ENCODE measurements at regions not wholly inside any gene's neighbourhood (a gene's known extent, or its start where the extent isn't known, plus 50 kb on each side); places are given as distances from the start of the nearest gene placed in this dataset.
"Not testable (repeated sequence)": the region's sequence is repeated elsewhere in the genome, so short reads cannot be mapped to it uniquely, and the experiment has no call there.

- TF ChIP-seq SMC3 (conservative IDR thresholded peaks at IDR 0.05; ENCODE audit: poor library complexity); CTCF (IDR thresholded peaks at IDR 0.05; ENCODE audit: poor library complexity, severe bottlenecking): not testable (repeated sequence)
- TF ChIP-seq, protein P1, sequence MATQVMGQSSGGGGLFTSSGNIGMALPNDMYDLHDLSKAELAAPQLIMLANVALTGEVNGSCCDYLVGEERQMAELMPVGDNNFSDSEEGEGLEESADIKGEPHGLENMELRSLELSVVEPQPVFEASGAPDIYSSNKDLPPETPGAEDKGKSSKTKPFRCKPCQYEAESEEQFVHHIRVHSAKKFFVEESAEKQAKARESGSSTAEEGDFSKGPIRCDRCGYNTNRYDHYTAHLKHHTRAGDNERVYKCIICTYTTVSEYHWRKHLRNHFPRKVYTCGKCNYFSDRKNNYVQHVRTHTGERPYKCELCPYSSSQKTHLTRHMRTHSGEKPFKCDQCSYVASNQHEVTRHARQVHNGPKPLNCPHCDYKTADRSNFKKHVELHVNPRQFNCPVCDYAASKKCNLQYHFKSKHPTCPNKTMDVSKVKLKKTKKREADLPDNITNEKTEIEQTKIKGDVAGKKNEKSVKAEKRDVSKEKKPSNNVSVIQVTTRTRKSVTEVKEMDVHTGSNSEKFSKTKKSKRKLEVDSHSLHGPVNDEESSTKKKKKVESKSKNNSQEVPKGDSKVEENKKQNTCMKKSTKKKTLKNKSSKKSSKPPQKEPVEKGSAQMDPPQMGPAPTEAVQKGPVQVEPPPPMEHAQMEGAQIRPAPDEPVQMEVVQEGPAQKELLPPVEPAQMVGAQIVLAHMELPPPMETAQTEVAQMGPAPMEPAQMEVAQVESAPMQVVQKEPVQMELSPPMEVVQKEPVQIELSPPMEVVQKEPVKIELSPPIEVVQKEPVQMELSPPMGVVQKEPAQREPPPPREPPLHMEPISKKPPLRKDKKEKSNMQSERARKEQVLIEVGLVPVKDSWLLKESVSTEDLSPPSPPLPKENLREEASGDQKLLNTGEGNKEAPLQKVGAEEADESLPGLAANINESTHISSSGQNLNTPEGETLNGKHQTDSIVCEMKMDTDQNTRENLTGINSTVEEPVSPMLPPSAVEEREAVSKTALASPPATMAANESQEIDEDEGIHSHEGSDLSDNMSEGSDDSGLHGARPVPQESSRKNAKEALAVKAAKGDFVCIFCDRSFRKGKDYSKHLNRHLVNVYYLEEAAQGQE (IDR thresholded peaks at IDR 0.05; ENCODE audit: borderline replicate concordance), result not testable (repeated sequence)
Measured at GRCh38 chr13:30525212-30525611, 59.5 kb upstream of the HMGB1 start.
